ENCODE measurements at regions not wholly inside any gene's neighbourhood (a gene's known extent, or its start where the extent isn't known, plus 50 kb on each side); places are given as distances from the start of the nearest gene placed in this dataset.

DNA sequence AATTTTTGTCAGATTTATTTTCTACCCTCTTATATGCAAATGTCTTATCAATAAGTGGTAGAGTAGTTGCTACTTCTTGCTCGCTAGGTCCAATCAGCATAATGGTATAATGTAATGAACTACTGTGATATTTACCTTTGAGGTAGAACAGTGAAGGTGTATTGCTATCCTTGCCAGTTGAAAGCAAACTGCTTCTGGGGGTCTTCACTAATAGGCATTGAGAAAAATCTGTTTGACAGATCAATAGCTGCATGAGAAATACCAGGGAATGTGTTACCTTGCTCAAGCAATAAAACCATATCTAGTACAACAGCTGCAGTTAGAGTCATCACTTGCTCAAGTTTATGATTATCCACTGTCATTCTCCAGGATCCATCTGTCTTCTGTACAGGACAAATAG, 50.1 kb upstream of the EFEMP1 start:
- no peak for DNase-seq

DNA sequence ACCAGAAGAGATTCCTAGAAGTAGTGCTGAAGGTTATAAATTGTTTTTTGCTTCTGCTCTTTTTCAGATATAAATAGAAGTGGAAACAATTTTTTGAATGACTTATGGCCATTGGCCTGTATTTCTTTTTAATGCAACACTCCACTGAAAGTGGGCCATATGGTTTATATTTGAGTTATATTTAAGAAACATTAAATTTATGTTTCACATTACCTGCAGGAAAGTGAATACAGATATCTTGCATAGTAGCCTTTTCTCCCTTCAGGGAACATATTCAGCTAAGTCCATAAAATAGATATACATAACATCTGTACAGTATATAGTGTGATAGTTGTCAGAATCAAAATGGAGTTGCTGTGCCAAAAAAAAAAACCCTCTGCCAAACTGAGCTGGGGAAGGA, 53.1 kb upstream of the EFEMP1 start:
- no peak for DNase-seq

DNA sequence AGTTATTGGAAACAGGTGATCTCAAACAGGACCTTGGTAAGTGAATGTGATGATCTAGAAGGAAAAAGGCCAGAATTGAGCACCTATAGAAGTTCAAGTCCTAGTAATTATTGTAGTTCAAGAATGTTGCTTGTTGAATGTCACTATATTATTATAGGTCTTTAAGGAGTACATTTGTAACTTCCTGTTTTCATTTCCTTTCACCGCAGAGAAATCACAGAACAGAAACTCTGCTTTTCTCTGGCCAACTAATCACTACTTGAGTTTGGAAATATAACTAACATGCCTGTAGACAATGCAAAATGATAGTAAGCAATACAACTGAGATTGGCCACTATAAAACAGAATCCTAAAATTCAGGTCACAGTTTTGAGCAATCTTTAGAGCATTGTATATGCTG, 61.8 kb upstream of the EFEMP1 start:
- no peak for DNase-seq

DNA sequence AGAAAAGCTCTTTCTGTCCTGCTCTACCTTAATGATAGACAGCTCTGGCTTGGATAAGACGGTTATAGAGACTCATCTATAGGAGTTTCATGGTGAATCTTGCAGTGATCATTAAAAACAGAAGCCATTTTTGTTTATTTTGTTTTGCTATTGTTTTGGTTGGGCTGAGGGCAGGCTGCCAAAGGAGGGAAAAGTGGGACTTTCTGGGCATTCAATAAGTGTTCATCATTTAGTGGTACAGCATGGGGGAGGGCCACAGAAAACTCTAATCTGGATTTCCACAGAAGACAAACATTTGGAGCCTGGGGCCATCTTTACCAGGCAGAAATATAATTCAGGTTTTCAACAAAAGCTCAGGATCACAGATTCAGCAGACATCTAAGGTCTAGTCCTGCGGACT, 62.4 kb upstream of the EFEMP1 start:
- DNase-seq, result no peak

DNA sequence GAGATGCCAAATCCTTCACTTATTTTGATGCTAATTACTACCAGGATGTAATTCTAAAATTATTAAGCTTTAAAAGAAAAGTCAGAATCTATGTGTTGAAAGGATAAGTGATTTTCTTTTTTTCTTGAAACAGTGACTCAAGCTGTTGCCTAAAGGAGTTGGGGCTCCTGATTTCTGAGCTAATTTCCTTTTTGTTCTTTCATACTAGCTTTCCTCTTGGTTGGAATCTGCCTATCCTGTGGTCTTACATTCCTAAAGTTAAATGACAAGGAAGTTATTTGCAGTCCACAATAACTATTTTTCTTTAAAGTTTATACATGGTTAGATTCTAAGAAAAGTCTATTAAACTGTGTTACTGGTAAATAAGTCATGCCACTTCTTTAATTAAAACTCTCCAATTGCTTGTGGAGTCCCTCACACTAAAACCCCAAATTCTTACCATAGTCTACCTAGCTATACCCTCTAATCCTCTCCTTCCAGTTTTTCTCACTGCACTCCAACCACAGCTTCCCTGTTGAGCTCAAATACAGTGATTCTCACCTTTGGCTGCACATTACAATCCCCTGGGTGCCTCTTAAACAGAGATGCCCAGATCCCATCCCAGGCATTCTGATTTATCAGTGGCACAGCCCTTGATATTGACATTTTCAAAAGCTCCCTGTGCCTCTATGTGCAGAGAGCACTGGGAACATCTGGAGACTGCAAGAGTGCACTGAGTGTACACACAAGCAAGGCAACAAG, 63.3 kb upstream of the EFEMP1 start:
- DNase-seq, result no peak

DNA sequence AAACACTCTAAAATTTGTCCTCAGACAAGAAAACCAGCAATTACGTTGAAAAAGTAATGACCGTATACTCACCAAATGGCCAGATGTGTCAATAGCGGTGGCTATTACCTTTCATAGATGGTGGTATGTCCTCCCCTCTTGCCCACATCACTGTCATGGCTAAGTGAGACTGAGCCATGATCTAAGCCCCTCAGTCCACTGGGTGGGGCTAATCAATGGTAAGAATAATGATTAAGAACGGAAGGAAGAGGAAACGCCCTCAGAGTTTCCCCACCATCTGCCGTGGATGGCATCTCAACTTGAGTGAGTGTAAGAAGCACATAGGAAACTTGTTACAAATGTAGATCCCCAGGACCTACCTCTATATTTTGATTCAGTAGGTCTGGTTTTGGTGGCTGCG, 65.8 kb upstream of the EFEMP1 start:
- no peak for DNase-seq

DNA sequence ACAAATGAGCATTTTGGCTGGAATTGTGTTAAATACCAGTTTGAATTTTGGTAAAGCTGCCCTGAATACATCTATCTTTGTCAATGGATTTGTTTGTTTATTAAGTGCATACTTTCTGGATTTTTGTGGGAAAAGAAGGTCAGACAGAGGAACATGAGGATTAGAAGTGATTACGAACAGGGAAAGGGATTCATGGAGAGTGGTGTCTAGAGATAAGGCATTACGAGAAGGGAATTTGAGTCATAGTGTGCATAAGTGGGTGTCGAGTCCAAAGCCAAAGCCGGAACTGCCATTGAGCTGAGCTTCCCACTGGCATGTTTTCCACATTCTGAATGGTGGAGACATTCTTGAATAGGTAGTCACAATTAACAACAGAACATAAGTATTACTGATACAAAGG, 68.9 kb upstream of the EFEMP1 start:
- no peak for DNase-seq

DNA sequence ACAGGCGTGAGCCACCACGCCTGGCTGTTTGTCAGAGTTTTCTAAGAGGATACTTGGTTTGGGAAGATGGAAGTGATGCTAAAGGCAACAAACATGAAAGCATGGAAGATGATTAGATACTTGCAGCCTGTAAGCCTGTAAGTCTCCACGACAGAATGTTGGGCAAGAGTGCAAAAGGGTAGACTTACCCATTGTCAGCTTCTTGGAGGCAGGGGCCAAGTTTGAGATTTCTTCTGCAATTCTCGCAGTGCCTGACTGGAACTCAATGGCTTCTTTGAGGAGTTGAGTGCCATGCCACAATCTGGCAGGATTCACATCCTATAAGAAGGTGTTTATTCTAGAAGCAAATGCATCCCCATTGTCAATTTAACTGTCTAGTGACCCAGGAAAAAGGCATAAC, 70.1 kb upstream of the EFEMP1 start:
- DNase-seq, result no peak

DNA sequence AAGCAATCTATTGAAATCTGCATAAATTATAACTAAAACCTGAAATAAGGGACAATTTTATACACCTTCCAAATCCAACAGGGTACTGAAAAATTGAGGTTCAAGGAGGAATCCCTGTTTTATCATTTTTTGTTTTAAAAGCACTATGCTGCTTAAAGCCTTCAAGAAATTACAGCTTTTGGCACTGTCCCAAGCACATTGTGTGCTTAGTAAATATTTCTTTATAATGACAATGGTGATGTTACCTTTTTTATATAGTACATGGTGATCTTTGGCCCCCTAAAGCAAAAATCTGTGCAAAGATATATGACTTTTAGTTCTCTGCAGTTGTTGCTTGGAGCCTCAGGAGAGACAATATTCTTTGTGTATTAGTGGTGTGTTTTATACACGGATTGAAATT, 71.6 kb upstream of the EFEMP1 start:
- DNase-seq, result no peak

DNA sequence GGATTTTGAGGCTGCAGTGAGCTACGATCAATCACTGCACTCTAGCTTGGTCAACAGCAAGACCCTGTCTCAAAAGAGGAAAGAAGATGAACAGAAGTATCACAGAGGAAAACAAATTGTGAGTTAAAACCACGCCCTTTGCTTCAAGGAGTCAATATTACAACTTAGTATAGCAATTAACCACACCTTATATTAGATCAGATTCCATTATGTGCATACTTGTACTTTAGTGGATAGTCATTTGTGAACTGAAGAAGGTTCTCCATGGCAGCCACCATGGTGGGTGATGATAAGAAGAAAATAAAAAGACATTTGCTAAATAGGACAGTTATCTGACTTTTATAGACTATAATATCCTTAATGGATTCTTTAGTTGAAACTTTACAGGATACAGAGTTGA, 72.3 kb upstream of the EFEMP1 start:
- DNase-seq, result no peak

DNA sequence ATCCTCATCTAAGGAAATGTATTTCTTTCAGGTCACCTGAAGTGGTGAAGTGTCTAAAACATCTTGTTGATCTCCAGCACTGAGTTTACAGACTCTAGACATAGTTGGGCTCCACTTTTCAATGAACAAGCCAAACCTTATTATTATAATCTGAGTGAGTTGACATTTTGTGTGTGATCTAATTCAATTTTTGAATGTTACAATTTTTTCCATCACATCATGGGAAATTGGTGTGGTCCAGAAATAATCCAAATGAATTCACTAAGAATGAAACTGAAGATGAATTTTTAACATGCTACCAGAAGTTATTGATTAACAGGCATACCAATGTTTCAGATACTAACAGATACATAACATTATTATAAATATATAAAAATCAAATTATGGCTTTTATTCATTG, 75.6 kb upstream of the EFEMP1 start:
- DNase-seq, result no peak

DNA sequence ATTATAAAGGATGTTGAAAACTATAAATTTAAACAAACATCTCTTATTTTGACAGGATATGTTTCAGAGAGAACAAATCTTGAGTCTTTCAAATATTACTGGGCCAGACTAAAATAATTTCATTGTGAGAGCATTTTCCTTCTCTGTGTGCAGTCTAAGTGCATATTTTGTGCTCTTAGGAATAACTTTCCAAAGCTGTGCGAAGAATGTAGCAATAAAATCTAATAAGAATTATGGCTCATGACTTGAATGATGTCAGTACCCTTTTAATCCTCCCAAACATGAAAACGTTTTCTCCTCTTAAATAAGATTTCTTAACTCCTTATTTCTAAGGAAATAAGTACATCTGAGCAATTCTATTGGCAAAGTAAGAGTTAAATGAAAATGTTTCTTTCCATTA, 76.2 kb upstream of the EFEMP1 start:
- DNase-seq, result no peak

DNA sequence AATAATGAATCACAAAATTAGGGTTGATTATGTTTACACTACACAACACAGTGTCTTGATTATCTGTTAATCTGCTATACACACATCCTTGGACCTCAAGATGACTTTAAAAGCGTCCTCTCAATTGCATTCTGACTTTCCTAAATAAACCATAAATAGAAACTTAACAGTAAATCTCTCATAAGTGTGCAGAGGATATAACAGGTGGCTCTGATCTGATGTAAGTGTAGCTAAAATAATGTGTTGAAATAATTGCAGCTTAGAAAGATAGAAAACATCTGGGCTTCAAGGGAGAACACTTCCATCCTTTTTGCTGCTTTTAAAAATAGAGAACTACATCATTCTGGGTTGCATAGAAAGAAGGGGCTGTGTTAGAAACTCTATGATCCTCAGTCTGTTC, 78.4 kb upstream of the EFEMP1 start:
- DNase-seq, result no peak

DNA sequence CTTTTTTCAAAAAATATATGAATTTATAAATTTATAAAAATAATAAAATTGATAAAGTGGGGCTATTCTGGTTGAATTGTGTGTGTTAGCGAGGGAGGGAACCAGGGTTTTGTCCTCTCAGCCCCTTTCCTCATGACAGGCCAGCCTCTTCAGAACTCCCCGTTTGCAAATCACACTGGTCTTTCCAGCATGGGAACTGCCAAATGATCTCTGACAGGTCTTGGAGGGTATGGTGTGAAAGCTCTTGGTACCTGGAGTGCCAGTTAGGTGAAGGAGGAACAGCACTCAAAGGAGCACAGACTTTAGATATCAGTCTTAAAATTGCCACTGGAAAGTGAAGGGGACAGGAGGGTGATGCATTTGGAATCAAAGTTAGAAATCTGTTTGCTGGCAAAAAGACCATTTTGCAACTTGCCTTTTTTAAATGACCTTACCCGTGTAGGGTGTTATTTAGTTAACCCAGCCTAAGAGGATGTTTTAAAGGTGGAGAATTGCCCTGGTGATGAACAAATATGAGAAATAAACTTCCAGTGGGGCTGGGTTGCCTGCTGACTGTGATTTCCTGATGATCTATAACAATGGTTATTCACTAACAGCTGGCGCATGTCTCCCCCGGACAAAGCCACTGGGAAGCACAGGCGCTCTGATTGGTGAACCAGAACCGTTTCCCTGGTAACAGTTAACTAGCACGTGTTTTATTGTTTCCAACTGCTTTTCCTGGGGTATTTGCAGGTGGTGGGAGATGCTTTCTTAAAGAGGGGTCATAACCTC, 85.3 kb upstream of the EFEMP1 start:
- DNase-seq, result peak; percentile 78

DNA sequence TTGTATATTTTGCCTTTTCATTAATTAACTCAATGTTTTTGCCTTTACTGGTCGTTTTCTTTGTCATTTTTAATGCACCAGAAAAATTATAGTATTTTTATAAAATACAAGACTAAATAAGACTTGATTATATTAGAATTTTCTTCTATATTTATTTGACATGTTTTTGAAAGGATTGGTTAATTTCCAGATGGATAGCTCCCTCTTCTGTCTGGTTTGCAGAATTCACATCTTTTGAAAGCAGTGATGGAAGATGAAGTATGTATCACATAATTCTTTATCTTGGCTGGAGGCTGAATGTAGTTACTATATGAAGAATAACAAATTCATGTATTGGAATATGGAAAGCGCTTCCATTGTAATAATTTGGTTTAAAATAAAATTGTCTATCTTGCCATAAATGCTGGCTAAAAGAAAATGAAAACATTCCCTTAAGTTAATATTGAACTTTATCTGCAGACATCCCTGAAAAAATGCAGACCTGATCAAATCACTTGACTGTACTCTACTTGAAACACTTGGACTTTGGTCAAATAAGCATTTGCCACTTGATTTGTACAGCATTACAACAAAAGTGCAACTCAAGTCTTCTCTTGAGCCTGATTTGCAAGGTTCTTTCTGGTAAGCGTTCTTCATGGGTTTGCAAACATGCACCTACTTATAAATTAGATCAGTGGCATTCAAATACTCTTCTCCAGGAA, 86.3 kb upstream of the EFEMP1 start:
- peak; percentile 62 for DNase-seq

DNA sequence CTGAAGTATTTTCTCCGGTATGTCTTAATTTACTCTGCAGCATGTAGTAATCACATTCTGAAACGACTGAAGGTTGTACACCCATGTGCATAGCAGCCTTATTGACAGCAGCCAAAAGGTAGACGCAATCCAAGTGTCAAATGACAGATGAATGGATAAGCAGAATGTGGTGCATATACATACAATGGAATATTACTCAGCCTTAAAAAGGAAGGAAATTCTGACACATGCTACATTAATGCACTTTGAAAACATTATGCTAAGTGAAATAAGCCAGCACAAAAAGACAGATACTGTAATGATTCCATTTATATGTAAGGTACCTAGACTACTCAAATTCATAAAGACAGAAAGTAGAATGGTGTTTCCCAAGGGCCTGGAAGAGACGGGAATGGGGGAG, 88.0 kb upstream of the EFEMP1 start:
- no peak for DNase-seq

DNA sequence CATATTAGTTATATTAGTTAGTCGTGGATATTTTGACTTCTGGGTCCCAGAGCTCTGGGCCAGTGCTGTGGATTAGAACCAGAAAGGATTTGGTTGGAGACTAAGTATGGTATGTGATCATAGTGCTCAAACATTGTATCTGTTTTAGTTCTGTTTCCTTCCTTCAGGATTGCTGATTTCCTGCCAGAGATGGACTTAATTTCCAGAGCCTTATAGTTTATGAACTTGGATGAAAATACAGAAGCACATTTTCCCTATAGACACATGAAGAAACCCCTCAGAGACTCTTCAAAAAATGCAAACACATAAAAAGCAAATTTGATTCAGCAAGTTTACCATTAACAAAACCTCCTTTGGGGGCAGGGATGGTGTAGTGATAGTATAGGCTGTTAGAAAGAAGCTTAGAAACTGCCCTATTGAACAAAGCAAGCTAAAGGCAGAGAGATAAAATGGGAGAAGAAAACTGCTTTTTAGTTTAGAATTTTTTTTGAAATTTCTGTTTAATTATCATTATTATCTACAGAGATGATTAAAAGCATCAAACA, 88.7 kb upstream of the EFEMP1 start:
- DNase-seq, result no peak

DNA sequence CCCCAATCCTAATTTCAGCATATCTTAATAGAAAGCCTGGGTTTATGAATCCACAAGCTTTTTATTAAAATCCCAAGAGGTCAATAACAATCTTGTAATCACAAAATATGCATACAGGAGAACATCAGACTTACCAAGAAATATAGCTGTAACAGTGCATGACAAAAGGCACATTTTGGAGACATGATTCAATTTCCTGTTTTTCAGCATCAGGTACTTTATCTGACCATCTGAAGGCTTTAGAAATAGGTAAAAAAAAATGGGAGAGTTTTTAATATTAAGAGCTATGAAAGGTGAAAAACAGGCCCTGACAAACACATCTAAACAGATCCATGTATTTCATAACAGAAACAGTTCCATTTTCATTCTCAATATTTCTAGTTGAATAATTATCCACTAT, 89.9 kb upstream of the EFEMP1 start:
- no peak for DNase-seq

DNA sequence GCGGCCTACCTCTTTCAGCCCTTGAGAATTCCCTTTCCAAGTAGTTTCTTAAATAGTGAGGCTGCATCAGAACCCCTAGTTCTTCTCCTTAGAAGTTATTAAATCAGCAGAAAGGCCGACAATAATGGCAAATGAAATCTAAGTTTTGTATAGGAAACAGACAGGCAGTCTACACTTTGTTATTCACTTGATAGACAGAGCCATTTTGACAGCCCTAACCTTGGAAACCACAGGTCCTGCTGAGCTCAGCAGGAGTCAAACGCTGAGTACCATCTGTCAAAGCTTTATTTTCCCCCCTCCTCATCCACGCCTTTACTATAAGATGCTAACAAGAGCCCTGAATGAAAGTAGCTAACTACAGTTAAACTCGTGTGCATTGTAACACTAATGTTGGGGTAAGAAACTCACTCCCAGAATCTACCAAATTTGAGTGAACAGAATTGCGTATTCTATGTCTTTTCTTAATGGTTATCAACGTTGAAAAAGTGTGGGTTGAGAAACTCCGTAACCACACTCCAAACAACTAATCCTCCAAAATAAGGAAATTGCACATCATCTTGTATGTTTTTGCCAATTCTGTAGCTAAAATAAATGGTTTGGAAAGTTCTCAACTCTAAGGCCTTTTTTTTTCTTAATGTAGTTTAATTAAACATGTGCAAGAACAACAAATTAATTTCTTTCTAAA, 90.6 kb upstream of the EFEMP1 start:
- no peak for DNase-seq

DNA sequence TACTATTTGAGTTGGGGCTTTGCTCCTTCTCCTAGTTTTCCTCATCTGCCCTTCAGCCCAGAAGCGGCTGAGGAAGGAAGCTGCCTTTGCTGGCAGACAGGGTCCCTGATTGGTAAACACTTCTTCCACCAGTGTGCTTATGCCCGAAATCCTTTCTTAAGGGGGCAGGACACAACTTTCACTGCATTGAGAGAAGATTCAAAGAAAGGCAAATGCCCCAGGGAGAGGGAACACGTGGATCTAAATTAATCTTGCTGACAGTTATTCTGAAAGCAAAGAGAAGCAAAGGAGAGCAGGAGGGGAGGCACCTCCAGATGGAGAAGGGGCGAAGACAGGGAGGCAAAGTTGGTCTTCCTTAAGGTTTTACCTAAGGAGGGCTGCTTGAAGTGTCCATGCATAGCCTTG, 92.1 kb upstream of the EFEMP1 start:
- no peak for DNase-seq

DNA sequence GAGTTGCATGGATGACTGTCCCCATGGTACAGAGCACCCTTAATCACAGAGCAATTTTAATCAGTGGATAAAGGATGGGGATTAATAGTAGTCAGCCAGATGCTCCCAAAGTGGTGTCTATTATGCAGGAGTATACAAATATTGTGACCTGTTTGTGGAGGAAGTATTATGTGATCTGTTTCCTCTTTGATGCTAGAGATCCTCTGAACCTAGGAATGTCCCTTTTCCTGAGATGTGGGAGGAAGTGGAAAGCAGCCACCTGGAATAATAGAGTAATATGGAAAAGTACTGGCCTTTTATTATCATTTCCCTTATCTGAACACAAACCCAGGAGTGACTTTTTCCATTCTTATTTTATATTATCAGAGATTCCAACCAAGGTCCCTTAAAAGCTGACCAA, 94.2 kb upstream of the EFEMP1 start:
- no peak for DNase-seq

DNA sequence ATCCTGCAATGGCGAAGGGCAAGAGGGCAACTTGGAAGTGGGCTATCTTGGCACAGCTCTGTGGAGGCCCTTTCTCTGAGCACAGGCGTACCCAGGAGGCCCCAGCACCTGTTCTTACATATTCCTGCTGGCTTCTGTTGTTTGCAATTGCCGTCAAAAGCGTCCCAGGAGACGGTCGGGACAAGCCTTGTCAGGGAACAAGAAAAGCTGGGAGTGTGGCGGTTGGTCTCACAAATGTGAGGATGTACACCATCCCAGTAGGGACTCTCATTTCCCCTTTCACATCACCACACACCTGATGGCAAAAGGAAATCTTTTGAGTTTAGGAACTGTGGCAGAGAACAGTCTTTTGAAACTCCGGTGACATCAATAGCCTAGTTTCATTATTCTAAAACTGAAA, 94.7 kb upstream of the EFEMP1 start:
- DNase-seq, result no peak

DNA sequence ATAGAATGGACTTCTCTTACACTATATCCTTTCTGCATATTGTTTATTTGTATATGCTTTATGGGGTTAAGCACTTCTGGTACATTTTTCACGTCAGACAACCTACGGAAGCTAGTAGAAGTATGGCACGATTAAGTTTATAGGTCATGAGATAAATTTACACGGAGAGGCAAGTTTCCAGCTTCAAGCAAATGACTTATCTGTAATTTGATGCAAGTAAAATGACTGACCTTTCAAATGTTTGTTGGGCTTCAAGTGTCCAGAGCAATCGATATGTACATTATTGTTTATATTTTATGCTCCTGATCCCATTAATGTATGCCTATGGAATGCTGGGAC, 97.5 kb upstream of the EFEMP1 start:
- DNase-seq, result no peak
